HL-60 (cell line): ENCODE measurements at regions not wholly inside any gene's neighbourhood (a gene's known extent, or its start where the extent isn't known, plus 50 kb on each side); places are given as distances from the start of the nearest gene placed in this dataset.

ENCODE experiments used
- DNase-seq, 2 experiments: peaks; one replicate each; pipeline ENCODE4 v3.0.0-alpha.2; 2010 to 2020; ENCODE audit warnings: low read depth in 1 of 2, low spot score in 1 of 2
- H3K27ac ChIP-seq: fragments of 250-450 bp; sonication (Bioruptor Pico); replicated peaks from 2 replicates; pipeline ENCODE4 v1.5.1; 2020; ENCODE audit warnings: mild to moderate bottlenecking, moderate library complexity
- H3K27me3 ChIP-seq: fragments of 250-450 bp; sonication (Bioruptor Pico); 2 replicates; pipeline ENCODE4 v1.5.1; 2021; ENCODE audit warnings: mild to moderate bottlenecking, moderate library complexity; ENCODE audit not compliant: insufficient read depth, poor library complexity, severe bottlenecking
- H3K4me3 ChIP-seq: replicated peaks from 2 replicates; pipeline ENCODE4 v1.5.1; 2011; ENCODE audit warnings: mild to moderate bottlenecking, control low read depth, low read length; ENCODE audit not compliant: insufficient read depth
- CTCF ChIP-seq: IDR thresholded peaks from one replicate; pipeline ENCODE4 v1.5.1; 2011; ENCODE audit warnings: low read length, control low read depth, inconsistent platforms; ENCODE audit not compliant: insufficient read depth
- GABPA ChIP-seq: IDR thresholded peaks from 2 replicates; pipeline ENCODE4 v1.6.1; 2012; ENCODE audit warnings: low read depth
- POLR2AphosphoS5 ChIP-seq: IDR thresholded peaks from 2 replicates; pipeline ENCODE4 v1.6.1; 2012; ENCODE audit warnings: low read depth
- SPI1 ChIP-seq: IDR thresholded peaks from 2 replicates; pipeline ENCODE4 v1.6.1; 2012; ENCODE audit warnings: low read depth, mild to moderate bottlenecking, borderline replicate concordance
- TF ChIP-seq, protein P1 (sequence below): IDR thresholded peaks from 2 replicates; pipeline ENCODE4 v1.6.1; 2012; ENCODE audit warnings: low read depth; ENCODE audit not compliant: insufficient replicate concordance

- DNase-seq: no peak
Observed at GRCh38 chr1:30415171-30415940, 308.0 kb downstream of the MATN1 start.

GRCh38 chr1:30414851-30415165 is 308.6 kb downstream of the MATN1 start:
- H3K27ac ChIP-seq: no peak overlapping the region
- DNase-seq: no peak
- H3K27me3 ChIP-seq: no peaks in the 10 kb centered on the region
- H3K4me3 ChIP-seq: no peak overlapping the region
- TF ChIP-seq, protein P1, sequence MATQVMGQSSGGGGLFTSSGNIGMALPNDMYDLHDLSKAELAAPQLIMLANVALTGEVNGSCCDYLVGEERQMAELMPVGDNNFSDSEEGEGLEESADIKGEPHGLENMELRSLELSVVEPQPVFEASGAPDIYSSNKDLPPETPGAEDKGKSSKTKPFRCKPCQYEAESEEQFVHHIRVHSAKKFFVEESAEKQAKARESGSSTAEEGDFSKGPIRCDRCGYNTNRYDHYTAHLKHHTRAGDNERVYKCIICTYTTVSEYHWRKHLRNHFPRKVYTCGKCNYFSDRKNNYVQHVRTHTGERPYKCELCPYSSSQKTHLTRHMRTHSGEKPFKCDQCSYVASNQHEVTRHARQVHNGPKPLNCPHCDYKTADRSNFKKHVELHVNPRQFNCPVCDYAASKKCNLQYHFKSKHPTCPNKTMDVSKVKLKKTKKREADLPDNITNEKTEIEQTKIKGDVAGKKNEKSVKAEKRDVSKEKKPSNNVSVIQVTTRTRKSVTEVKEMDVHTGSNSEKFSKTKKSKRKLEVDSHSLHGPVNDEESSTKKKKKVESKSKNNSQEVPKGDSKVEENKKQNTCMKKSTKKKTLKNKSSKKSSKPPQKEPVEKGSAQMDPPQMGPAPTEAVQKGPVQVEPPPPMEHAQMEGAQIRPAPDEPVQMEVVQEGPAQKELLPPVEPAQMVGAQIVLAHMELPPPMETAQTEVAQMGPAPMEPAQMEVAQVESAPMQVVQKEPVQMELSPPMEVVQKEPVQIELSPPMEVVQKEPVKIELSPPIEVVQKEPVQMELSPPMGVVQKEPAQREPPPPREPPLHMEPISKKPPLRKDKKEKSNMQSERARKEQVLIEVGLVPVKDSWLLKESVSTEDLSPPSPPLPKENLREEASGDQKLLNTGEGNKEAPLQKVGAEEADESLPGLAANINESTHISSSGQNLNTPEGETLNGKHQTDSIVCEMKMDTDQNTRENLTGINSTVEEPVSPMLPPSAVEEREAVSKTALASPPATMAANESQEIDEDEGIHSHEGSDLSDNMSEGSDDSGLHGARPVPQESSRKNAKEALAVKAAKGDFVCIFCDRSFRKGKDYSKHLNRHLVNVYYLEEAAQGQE: no peak
- TF ChIP-seq CTCF: no peak
- no peak for TF ChIP-seq POLR2AphosphoS5
- TF ChIP-seq SPI1: no peak
- TF ChIP-seq GABPA: no peak

More at GRCh38 chr1:30415171-30415940, 308.0 kb downstream of the MATN1 start:
- Histone ChIP-seq H3K4me3 (no peak overlapping the region), H3K27me3 (no peaks in the 10 kb centered on the region), H3K27ac (no peak overlapping the region)
- TF ChIP-seq POLR2AphosphoS5: no peak
- TF ChIP-seq GABPA: no peak
- no peak for TF ChIP-seq SPI1

DNA sequence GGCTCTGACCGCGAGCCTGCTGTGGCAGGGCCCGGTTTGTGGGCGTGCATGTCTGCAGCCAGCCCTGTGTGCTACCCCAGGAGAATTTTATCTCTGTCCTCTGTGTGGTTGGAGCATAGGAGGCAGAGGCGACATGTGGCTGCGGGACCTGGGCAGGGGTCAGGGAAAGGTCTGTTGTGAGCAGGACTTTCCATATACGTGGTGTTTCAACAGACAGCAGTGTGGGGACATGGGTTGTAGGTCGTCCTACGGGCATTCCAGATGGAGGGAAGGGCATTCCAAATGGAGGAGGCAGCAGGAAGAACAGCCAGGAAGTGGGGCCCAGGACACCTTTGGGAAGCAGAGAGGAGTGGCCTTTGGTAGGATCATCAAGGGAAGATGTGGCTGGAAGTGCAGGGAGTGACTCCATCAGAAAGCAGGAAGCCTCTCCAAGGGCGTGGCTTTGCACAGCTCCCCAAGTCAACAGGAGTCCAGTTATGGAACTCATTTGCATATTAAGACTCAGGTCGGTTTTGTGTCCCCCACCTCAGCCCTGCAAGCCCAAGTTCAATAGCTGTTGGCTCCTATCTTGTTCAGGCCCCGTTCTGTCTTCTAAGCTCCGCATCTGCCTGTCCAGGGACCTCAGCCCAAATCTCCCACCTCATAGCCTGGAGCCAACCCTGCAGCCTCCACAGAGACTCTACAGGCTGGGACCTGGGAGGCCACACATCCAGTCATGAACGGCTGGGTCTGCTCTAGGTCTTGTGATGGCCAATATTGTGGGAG is 309.1 kb downstream of the MATN1 start:
- no peak for DNase-seq
- Histone ChIP-seq H3K27me3 (no peaks in the 10 kb centered on the region), H3K27ac (no peak overlapping the region), H3K4me3 (no peak overlapping the region)
- TF ChIP-seq, protein P1: no peak
- TF ChIP-seq CTCF: no peak
- no peak for TF ChIP-seq SPI1
- no peak for TF ChIP-seq POLR2AphosphoS5
- TF ChIP-seq GABPA: no peak

DNA sequence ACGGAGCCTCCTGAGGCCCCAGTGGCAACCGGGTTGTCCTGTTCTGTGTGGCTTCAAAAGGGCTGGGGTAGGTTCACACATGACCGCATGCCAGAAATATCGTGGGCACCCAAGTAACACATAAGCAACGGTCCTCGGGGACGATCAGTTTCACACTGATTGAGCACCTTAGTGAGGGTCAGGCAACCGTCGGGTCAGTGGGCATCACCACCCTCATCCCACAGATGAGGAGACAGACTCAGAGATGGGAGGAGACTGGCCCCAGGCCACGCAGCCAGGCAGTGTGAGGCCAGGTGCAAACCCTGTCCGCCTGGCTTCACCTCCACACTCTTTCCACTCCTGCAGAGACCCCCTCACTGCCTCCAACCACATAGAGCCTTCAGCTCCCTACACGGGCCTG is 309.8 kb downstream of the MATN1 start:
- TF ChIP-seq POLR2AphosphoS5 (no peak), GABPA (no peak), SPI1 (no peak), CTCF (no peak)
- TF ChIP-seq, protein P1: no peak
- Histone ChIP-seq H3K27ac (no peak overlapping the region), H3K27me3 (no peaks in the 10 kb centered on the region), H3K4me3 (no peak overlapping the region)
- DNase-seq: no peak
